ENCODE measurements at regions not wholly inside any gene's neighbourhood (a gene's known extent, or its start where the extent isn't known, plus 50 kb on each side); places are given as distances from the start of the nearest gene placed in this dataset.

- no peak for TF ChIP-seq CREB5 (CRISPR knock-in tag; IDR thresholded peaks at IDR 0.05; ENCODE audit: low read depth)
- TF ChIP-seq PATZ1 (CRISPR knock-in tag; IDR thresholded peaks at IDR 0.05; ENCODE audit: borderline replicate concordance) = no peak
- TF ChIP-seq ZFP30 (CRISPR knock-in tag; IDR thresholded peaks at IDR 0.05) = no peak
- no peak for TF ChIP-seq CSDC2 (CRISPR knock-in tag; IDR thresholded peaks at IDR 0.05)
- no peak for TF ChIP-seq ZNF565 (CRISPR knock-in tag; conservative IDR thresholded peaks at IDR 0.05; ENCODE audit: low read depth)
- no peak for TF ChIP-seq BACH2 (CRISPR knock-in tag; IDR thresholded peaks at IDR 0.05; ENCODE audit: borderline replicate concordance)
- TF ChIP-seq TCF4 (CRISPR knock-in tag; IDR thresholded peaks at IDR 0.05; ENCODE audit: borderline replicate concordance) = no peak
- TF ChIP-seq CSRNP3 (CRISPR knock-in tag; IDR thresholded peaks at IDR 0.05) = no peak
- no peak for TF ChIP-seq ISL1 (CRISPR knock-in tag; IDR thresholded peaks at IDR 0.05)
- no peak for TF ChIP-seq ARNTL (CRISPR knock-in tag; IDR thresholded peaks at IDR 0.05; ENCODE audit: borderline replicate concordance, low read depth)
- no peak for TF ChIP-seq TSHZ2 (CRISPR knock-in tag; IDR thresholded peaks at IDR 0.05)
- no peak for TF ChIP-seq ZC3H10 (CRISPR knock-in tag; IDR thresholded peaks at IDR 0.05)
Observed at GRCh38 chr9:26193237-26193636, 515.0 kb upstream of the TUSC1 start.

Data from SK-N-SH treated with all-trans-retinoic acid at 6 μM for 48 hours (cell line).